Endothelial cell of umbilical vein (primary cell): ENCODE measurements at regions not wholly inside any gene's neighbourhood (a gene's known extent, or its start where the extent isn't known, plus 50 kb on each side); places are given as distances from the start of the nearest gene placed in this dataset.

ENCODE experiments used
- BruUV-seq: library from RNA; stranded (reverse); fragments of 400-500 nt; replicated peaks from 2 replicates; lab custom pipeline; 2021; lab: Mats Ljungman, UMichigan
- CTCF ChIA-PET: fragments of 300-600, 350-600 bp; sonication (Branson Sonifier 250); formaldehyde crosslinking; loops from one replicate; lab custom pipeline; 2021; ENCODE audit warnings: antibody characterized with exemption, inconsistent platforms; lab: Charles Lee
- POLR2A ChIA-PET: fragments of 300-600, 350-600 bp; sonication (Branson Sonifier 250); formaldehyde crosslinking; loops from one replicate; lab custom pipeline; 2021; ENCODE audit warnings: antibody characterized with exemption, inconsistent platforms; lab: Charles Lee
- DNase-seq: peaks from one replicate; pipeline ENCODE4 v3.0.0-alpha.2; 2011; ENCODE audit warnings: low read depth, low spot score
- FAIRE-seq: peaks from 2 replicates; lab custom pipeline; 2011; peaks lifted over from hg19 to GRCh38; lab: Jason Lieb, UNC
- H2AFZ ChIP-seq: 2 replicates; pipeline ENCODE4 v1.6.0; 2012; ENCODE audit warnings: low read depth, low read length, control low read depth, inconsistent platforms
- H3K27ac ChIP-seq: 2 replicates; pipeline ENCODE4 v1.5.1; 2011; ENCODE audit warnings: low read depth, mild to moderate bottlenecking, control low read depth, low read length, moderate library complexity; ENCODE audit not compliant: insufficient read depth
- H3K27me3 ChIP-seq, 2 experiments: 2 replicates each; pipeline versions ENCODE4 v1.6.0 to v1.6.1; 2011; ENCODE audit warnings: low read length in 2 of 2, mixed read lengths in 1 of 2; ENCODE audit not compliant: control insufficient read depth in 2 of 2, insufficient read depth in 2 of 2
- H3K36me3 ChIP-seq, 2 experiments: 2 replicates in 1 of 2; 3 replicates in 1 of 2; pipeline ENCODE4 v1.5.1; 2011; ENCODE audit warnings: low read length in 2 of 2, mild to moderate bottlenecking in 1 of 2, moderate library complexity in 1 of 2; ENCODE audit not compliant: control insufficient read depth in 2 of 2, insufficient read depth in 2 of 2; ENCODE audit errors: extremely low read depth in 1 of 2
- H3K4me1 ChIP-seq: 3 replicates; pipeline ENCODE4 v1.5.1; 2011; ENCODE audit warnings: mild to moderate bottlenecking, low read length; ENCODE audit not compliant: control insufficient read depth, insufficient read depth; ENCODE audit errors: extremely low read depth
- H3K4me2 ChIP-seq: 2 replicates; pipeline ENCODE4 v1.6.1; 2011; ENCODE audit warnings: low read length, control low read depth, mixed read lengths; ENCODE audit not compliant: insufficient read depth
- H3K4me3 ChIP-seq, 3 experiments: fragments of 200-600 bp in 1 of 3; sonication (generic), shearing (Covaris generic) in 1 of 3; replicated peaks in 1 of 3; 2 replicates each; pipeline ENCODE4 v1.5.1; 2011 to 2016; ENCODE audit warnings: control low read depth in 3 of 3, low read length in 3 of 3, mild to moderate bottlenecking in 2 of 3, inconsistent platforms in 1 of 3, low read depth in 1 of 3, moderate library complexity in 1 of 3; ENCODE audit not compliant: insufficient read depth in 1 of 3
- H3K79me2 ChIP-seq: 2 replicates; pipeline ENCODE4 v1.6.0; 2012; ENCODE audit warnings: low read length, inconsistent platforms; ENCODE audit not compliant: control insufficient read depth, insufficient read depth
- H3K9ac ChIP-seq: replicated peaks from 2 replicates; pipeline ENCODE3; 2011; ENCODE audit warnings: low read length, control low read depth; ENCODE audit not compliant: insufficient read depth; ENCODE audit errors: extremely low read depth
- H3K9me1 ChIP-seq: replicated peaks from 3 replicates; pipeline ENCODE4 v1.6.0; 2011; ENCODE audit warnings: mild to moderate bottlenecking, low read length; ENCODE audit not compliant: control insufficient read depth, insufficient read depth; ENCODE audit errors: extremely low read depth
- H3K9me3 ChIP-seq: replicated peaks from 2 replicates; pipeline ENCODE4 v1.5.1; 2012; ENCODE audit warnings: low read length, inconsistent platforms; ENCODE audit not compliant: control insufficient read depth, insufficient read depth
- H4K20me1 ChIP-seq: replicated peaks from 2 replicates; pipeline ENCODE3; 2011; ENCODE audit warnings: mild to moderate bottlenecking, low read length; ENCODE audit not compliant: control insufficient read depth, insufficient read depth; ENCODE audit errors: extremely low read depth
- EZH2 ChIP-seq: IDR thresholded peaks from 2 replicates; pipeline ENCODE4 v1.6.1; 2012; ENCODE audit warnings: borderline replicate concordance, low read depth, mild to moderate bottlenecking, moderate library complexity, low read length, inconsistent platforms; ENCODE audit not compliant: severe bottlenecking
- FOS ChIP-seq: IDR thresholded peaks from 2 replicates; pipeline ENCODE4 v1.6.1; 2011; ENCODE audit warnings: mild to moderate bottlenecking, low read length, moderate library complexity, borderline replicate concordance; ENCODE audit not compliant: insufficient read depth
- GATA2 ChIP-seq: IDR thresholded peaks from 2 replicates; pipeline ENCODE4 v1.7.0; 2011; ENCODE audit warnings: low read depth, mild to moderate bottlenecking, moderate library complexity, mixed read lengths, low read length; ENCODE audit not compliant: insufficient read length, insufficient read depth
- JUN ChIP-seq: IDR thresholded peaks from 2 replicates; pipeline ENCODE4 v1.6.1; 2011; ENCODE audit warnings: borderline replicate concordance, low read depth; ENCODE audit not compliant: insufficient read length, insufficient read depth
- MYC ChIP-seq: IDR thresholded peaks from one replicate; pipeline ENCODE4 v1.6.1; 2011; ENCODE audit warnings: mild to moderate bottlenecking, low read depth, low read length
- POLR2A ChIP-seq: IDR thresholded peaks from 2 replicates; pipeline ENCODE4 v1.6.1; 2012; ENCODE audit warnings: low read depth, mild to moderate bottlenecking, control low read depth, low read length
- POLR2AphosphoS5 ChIP-seq: IDR thresholded peaks from 2 replicates; pipeline ENCODE4 v1.6.1; 2012; ENCODE audit warnings: low read depth, mild to moderate bottlenecking, control low read depth, low read length, moderate library complexity; ENCODE audit not compliant: insufficient read depth
- dilution Hi-C: fragments of 300-500 bp; cut with MboI; formaldehyde crosslinking; loops from one replicate; pipeline ENCODE4 v1.15.0; 2019; ENCODE audit warnings: low sequenced_read_pairs; ENCODE audit not compliant: extremely low pct_ligation_motif_present
- intact Hi-C: fragments of 100-400 bp; cut with micrococcal nuclease; formaldehyde crosslinking; loops from one replicate; pipeline ENCODE4 v1.10.0; 2022
- TF ChIP-seq, protein P1 (sequence below), 2 donors: IDR thresholded peaks; 1 replicate in 1 of 2; 2 replicates in 1 of 2; pipeline ENCODE4 v1.5.1; 2011; ENCODE audit warnings: low read length in 2 of 2, mild to moderate bottlenecking in 2 of 2, moderate library complexity in 2 of 2, control low read depth in 1 of 2, inconsistent platforms in 1 of 2, low read depth in 1 of 2; ENCODE audit not compliant: insufficient read depth in 1 of 2; ENCODE audit errors: extremely low read depth in 1 of 2
- TF ChIP-seq, protein P2 (sequence below): IDR thresholded peaks from 2 replicates; pipeline ENCODE4 v1.6.1; 2011; ENCODE audit not compliant: insufficient read depth, insufficient read length

DNA sequence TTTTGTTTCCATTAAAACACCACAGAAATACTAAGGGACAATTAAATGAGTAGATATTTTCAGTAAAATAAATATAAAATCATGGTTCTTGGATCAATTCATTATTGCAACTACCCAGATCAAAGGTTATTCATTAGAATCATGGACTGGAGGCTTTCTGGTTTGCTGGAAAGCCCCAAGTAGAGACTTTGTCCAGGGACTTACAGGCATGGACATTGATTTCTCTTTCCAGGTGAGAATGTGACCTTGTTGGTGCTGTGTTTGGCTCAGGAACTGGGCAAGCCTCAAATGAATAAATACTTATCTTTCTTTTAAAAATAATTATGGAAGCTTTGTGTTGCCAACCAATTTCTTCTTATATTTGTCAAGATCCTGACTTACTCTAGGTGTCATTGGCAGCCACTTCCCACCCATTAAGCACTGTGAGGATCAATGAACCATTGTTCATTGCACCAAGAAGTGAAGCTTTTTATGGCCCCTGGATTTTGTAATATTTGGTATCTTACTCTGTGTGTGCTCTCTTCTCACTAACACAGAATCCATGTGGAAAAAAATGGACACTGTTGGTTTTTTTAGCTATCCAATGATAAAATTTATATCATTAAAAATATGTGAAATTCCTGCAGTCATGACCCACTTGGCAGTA lies 205.8 kb upstream of the NRXN1 start:
- dilution Hi-C loops: no loop called here
- intact Hi-C loops: no loop called here
- Histone ChIP-seq H3K27ac (no peak overlapping the region), H3K9ac (no peak overlapping the region), H3K4me3 (no peak overlapping the region), H3K79me2 (no peaks in the 10 kb centered on the region), H3K9me1 (no peaks in the 10 kb centered on the region), H3K4me2 (no peak overlapping the region), H3K9me3 (no peaks in the 10 kb centered on the region), H3K4me1 (no peaks in the 10 kb centered on the region), H4K20me1 (no peaks in the 10 kb centered on the region), H3K27me3 (no peaks in the 10 kb centered on the region), H3K36me3 (no peaks in the 10 kb centered on the region), H2AFZ (no peak overlapping the region)
- TF ChIP-seq, protein P1, sequence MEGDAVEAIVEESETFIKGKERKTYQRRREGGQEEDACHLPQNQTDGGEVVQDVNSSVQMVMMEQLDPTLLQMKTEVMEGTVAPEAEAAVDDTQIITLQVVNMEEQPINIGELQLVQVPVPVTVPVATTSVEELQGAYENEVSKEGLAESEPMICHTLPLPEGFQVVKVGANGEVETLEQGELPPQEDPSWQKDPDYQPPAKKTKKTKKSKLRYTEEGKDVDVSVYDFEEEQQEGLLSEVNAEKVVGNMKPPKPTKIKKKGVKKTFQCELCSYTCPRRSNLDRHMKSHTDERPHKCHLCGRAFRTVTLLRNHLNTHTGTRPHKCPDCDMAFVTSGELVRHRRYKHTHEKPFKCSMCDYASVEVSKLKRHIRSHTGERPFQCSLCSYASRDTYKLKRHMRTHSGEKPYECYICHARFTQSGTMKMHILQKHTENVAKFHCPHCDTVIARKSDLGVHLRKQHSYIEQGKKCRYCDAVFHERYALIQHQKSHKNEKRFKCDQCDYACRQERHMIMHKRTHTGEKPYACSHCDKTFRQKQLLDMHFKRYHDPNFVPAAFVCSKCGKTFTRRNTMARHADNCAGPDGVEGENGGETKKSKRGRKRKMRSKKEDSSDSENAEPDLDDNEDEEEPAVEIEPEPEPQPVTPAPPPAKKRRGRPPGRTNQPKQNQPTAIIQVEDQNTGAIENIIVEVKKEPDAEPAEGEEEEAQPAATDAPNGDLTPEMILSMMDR (IDR thresholded peaks at IDR 0.05; ENCODE audit: extremely low read depth in 1 of 2, insufficient read depth in 1 of 2, low read depth in 1 of 2, low read length in 2 of 2): no peak
- TF ChIP-seq FOS (no peak), JUN (no peak), POLR2AphosphoS5 (no peak), MYC (no peak), EZH2 (no peak), POLR2A (no peak), GATA2 (no peak)
- TF ChIP-seq, protein P2, sequence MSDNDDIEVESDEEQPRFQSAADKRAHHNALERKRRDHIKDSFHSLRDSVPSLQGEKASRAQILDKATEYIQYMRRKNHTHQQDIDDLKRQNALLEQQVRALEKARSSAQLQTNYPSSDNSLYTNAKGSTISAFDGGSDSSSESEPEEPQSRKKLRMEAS: no peak
- no TSS peak for BruUV-seq
- DNase-seq (no peak), FAIRE-seq (no peak)
- ChIA-PET CTCF (no interaction called here), POLR2A (no interaction called here)
